RWPE2 (cell line): ENCODE measurements at regions not wholly inside any gene's neighbourhood (a gene's known extent, or its start where the extent isn't known, plus 50 kb on each side); places are given as distances from the start of the nearest gene placed in this dataset.

Experiments
- ATAC-seq: fragments of 200-7000 bp; cut with Tn5 transposase; 3 replicates; pipeline ENCODE4 v1.9.1; 2021; ENCODE audit warnings: low read depth
- DNase-seq: peaks from one replicate; pipeline ENCODE4 v3.0.0-alpha.2; 2020; ENCODE audit warnings: low spot score
- H3K27ac ChIP-seq: fragments of 450-650 bp; 2 replicates; pipeline ENCODE4 v1.5.1; 2017; ENCODE audit warnings: mild to moderate bottlenecking; ENCODE audit not compliant: poor library complexity, severe bottlenecking
- H3K27me3 ChIP-seq: fragments of 250-450 bp; sonication (Bioruptor Pico); 2 replicates; pipeline ENCODE4 v1.5.1; 2021; ENCODE audit warnings: mild to moderate bottlenecking, moderate library complexity; ENCODE audit not compliant: insufficient read depth, poor library complexity, severe bottlenecking
- H3K36me3 ChIP-seq: fragments of 250-450 bp; sonication (Bioruptor Pico); 2 replicates; pipeline ENCODE4 v1.5.1; 2020; ENCODE audit warnings: low read depth, mild to moderate bottlenecking, moderate library complexity
- H3K4me1 ChIP-seq: fragments of 250-450 bp; sonication (Bioruptor Pico); 2 replicates; pipeline ENCODE4 v1.5.1; 2021; ENCODE audit warnings: mild to moderate bottlenecking, moderate library complexity; ENCODE audit not compliant: insufficient read depth, poor library complexity, severe bottlenecking
- H3K4me3 ChIP-seq: fragments of 250-450 bp; sonication (Bioruptor Pico); 2 replicates; pipeline ENCODE4 v1.5.1; 2021; ENCODE audit warnings: mild to moderate bottlenecking, moderate library complexity; ENCODE audit not compliant: severe bottlenecking
- H3K9me3 ChIP-seq: fragments of 250-450 bp; sonication (Bioruptor Pico); 2 replicates; pipeline ENCODE4 v1.5.1; 2021; ENCODE audit warnings: mild to moderate bottlenecking, moderate library complexity; ENCODE audit not compliant: severe bottlenecking
- TF ChIP-seq, protein P1 (sequence below): fragments of 450-650 bp; IDR thresholded peaks from one replicate; pipeline ENCODE4 v1.5.1; 2017; ENCODE audit warnings: mild to moderate bottlenecking, moderate library complexity; ENCODE audit not compliant: poor library complexity, severe bottlenecking

GRCh38 chr1:30267856-30268255 lies 455.5 kb downstream of the MATN1 start:
- peaks cover 12% of the 10 kb centered on the region for H3K27me3 ChIP-seq
- ATAC-seq = no peak

DNA sequence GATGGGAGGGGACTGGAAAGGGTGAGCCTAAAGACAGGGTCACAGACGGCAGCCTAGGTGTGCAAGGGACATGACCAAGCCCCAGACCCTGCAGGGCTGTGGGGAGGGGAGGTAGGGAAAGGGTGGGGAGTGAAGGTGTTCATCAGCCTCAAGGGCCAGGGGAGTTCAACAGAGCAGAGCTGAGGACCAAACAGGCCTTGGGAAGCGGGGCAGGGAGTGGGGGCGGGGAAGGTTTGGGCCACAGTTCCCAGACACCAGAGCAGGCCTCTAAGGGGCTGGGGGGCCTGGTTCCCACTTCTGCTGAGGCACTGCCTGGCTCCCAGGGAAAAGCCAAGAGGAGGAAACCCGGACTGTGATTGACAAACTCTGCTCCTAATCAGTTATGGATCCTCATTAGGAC lies 456.3 kb downstream of the MATN1 start:
- Histone ChIP-seq H3K36me3 (no peaks in the 10 kb centered on the region), H3K4me1 (no peaks in the 10 kb centered on the region), H3K27ac (no peak overlapping the region), H3K4me3 (no peak overlapping the region), H3K9me3 (no peaks in the 10 kb centered on the region), H3K27me3 (peaks cover 12% of the 10 kb centered on the region)
- ATAC-seq = no peak
- TF ChIP-seq, protein P1, sequence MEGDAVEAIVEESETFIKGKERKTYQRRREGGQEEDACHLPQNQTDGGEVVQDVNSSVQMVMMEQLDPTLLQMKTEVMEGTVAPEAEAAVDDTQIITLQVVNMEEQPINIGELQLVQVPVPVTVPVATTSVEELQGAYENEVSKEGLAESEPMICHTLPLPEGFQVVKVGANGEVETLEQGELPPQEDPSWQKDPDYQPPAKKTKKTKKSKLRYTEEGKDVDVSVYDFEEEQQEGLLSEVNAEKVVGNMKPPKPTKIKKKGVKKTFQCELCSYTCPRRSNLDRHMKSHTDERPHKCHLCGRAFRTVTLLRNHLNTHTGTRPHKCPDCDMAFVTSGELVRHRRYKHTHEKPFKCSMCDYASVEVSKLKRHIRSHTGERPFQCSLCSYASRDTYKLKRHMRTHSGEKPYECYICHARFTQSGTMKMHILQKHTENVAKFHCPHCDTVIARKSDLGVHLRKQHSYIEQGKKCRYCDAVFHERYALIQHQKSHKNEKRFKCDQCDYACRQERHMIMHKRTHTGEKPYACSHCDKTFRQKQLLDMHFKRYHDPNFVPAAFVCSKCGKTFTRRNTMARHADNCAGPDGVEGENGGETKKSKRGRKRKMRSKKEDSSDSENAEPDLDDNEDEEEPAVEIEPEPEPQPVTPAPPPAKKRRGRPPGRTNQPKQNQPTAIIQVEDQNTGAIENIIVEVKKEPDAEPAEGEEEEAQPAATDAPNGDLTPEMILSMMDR = no peak
- DNase-seq = peak; percentile 18

More at GRCh38 chr1:30267856-30268255, 455.5 kb downstream of the MATN1 start:
- Histone ChIP-seq H3K9me3 (no peaks in the 10 kb centered on the region), H3K4me3 (no peak overlapping the region), H3K4me1 (no peaks in the 10 kb centered on the region), H3K27ac (no peak overlapping the region), H3K36me3 (no peaks in the 10 kb centered on the region)
- TF ChIP-seq, protein P1 = no peak
- peak; percentile 3 for DNase-seq

GRCh38 chr1:30265127-30266070 lies 458.0 kb downstream of the MATN1 start:
- peak; percentile 33 for DNase-seq
- TF ChIP-seq, protein P1 = no peak
- no peaks in the 10 kb centered on the region for H3K9me3 ChIP-seq
- H3K27ac ChIP-seq = no peak overlapping the region
- ATAC-seq = no peak
- H3K4me1 ChIP-seq = no peaks in the 10 kb centered on the region
- H3K36me3 ChIP-seq = no peaks in the 10 kb centered on the region
- H3K4me3 ChIP-seq = no peak overlapping the region
- peaks cover 12% of the 10 kb centered on the region for H3K27me3 ChIP-seq

DNA sequence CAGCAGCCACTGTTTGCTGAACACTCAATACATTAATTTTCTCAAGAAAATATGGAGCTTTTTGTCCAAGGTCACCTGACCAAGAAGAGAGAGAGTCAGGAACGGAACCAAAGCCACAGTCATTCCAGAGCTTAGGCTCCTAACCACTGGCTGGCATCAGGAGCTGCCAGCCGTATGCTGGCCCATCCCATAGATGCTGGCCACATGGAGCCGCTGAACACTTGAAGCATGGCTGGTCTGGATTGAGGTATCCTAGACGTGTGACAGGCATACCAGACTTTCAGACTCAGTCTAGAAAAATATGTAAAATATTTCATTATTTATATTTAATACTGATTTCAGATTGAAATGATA lies 458.7 kb downstream of the MATN1 start:
- TF ChIP-seq, protein P1 = no peak
- DNase-seq (peak; percentile 4), ATAC-seq (no peak)
- Histone ChIP-seq H3K27me3 (peaks cover 13% of the 10 kb centered on the region), H3K9me3 (no peaks in the 10 kb centered on the region), H3K4me3 (no peak overlapping the region), H3K27ac (no peak overlapping the region), H3K36me3 (no peaks in the 10 kb centered on the region), H3K4me1 (no peaks in the 10 kb centered on the region)
